ENCODE measurements at regions not wholly inside any gene's neighbourhood (a gene's known extent, or its start where the extent isn't known, plus 50 kb on each side); places are given as distances from the start of the nearest gene placed in this dataset.

- no peaks in the 10 kb centered on the region for H3K4me1 ChIP-seq (ENCODE audit: control insufficient read depth, insufficient read depth, low read length)
- no peak overlapping the region for H3K27ac ChIP-seq (ENCODE audit: extremely low read depth, low read depth, low read length)
- no peak overlapping the region for H3K4me3 ChIP-seq (ENCODE audit: low read depth, low read length)
- TF ChIP-seq PRDM6 (tag by site-specific recombination; IDR thresholded peaks at IDR 0.05), result peak; percentile 83
- TF ChIP-seq ZIC2 (tag by site-specific recombination; IDR thresholded peaks at IDR 0.05), result peak; percentile 53
- TF ChIP-seq TRIM28 (IDR thresholded peaks at IDR 0.05; ENCODE audit: borderline replicate concordance, low read length), result no peak
- TF ChIP-seq ZNF138 (tag by site-specific recombination; IDR thresholded peaks at IDR 0.05; ENCODE audit: borderline replicate concordance), result no peak
- 0 out of 2 replicates have a peak, but pooled peaks have one; percentile 31 for TF ChIP-seq OSR2 (tag by site-specific recombination; IDR thresholded peaks at IDR 0.05)
- ChIA-PET POLR2A (no interaction called here), CTCF (no interaction called here)
- H3K9me3 ChIP-seq (ENCODE audit: control insufficient read depth, insufficient read depth, low read depth, low read length), result no peaks in the 10 kb centered on the region
- H3K36me3 ChIP-seq (ENCODE audit: control insufficient read depth in 2 of 2, insufficient read depth in 1 of 2, low read length in 2 of 2), result no peaks in the 10 kb centered on the region
Measured at GRCh38 chr4:151983854-151984253, 223.0 kb upstream of the GATB start.

GRCh38 chr4:151979819-151980218, 219.0 kb upstream of the GATB start:
- Histone ChIP-seq H3K9me3 (ENCODE audit: control insufficient read depth, insufficient read depth, low read depth, low read length) (no peaks in the 10 kb centered on the region), H3K4me1 (ENCODE audit: control insufficient read depth, insufficient read depth, low read length) (no peaks in the 10 kb centered on the region), H3K36me3 (ENCODE audit: control insufficient read depth in 2 of 2, insufficient read depth in 1 of 2, low read length in 2 of 2) (no peaks in the 10 kb centered on the region), H3K27ac (ENCODE audit: extremely low read depth, low read depth, low read length) (no peak overlapping the region), H3K4me3 (ENCODE audit: low read depth, low read length) (no peak overlapping the region)
- TF ChIP-seq ZBTB6 (tag by site-specific recombination; IDR thresholded peaks at IDR 0.05) (no peak), ZNF792 (tag by site-specific recombination; IDR thresholded peaks at IDR 0.05) (no peak), TCF7L2 (IDR thresholded peaks at IDR 0.05; ENCODE audit: borderline replicate concordance, low read depth, low read length) (no peak)
- CTCF ChIA-PET, result no interaction called here
- POLR2A ChIA-PET, result no interaction called here

- ChIA-PET POLR2A (no interaction called here), CTCF (no interaction called here)
- H3K9me3 ChIP-seq (ENCODE audit: control insufficient read depth, insufficient read depth, low read depth, low read length), result no peaks in the 10 kb centered on the region
- H3K4me1 ChIP-seq (ENCODE audit: control insufficient read depth, insufficient read depth, low read length), result no peaks in the 10 kb centered on the region
- no peak overlapping the region for H3K4me3 ChIP-seq (ENCODE audit: low read depth, low read length)
- H3K27ac ChIP-seq (ENCODE audit: extremely low read depth, low read depth, low read length), result no peak overlapping the region
- TF ChIP-seq ZFHX2 (tag by site-specific recombination; conservative IDR thresholded peaks at IDR 0.05), result 0 out of 2 replicates have a peak, but pooled peaks have one; percentile 12
- TF ChIP-seq ZNF701 (tag by site-specific recombination; IDR thresholded peaks at IDR 0.05), result no peak
- no peaks in the 10 kb centered on the region for H3K36me3 ChIP-seq (ENCODE audit: control insufficient read depth in 2 of 2, insufficient read depth in 1 of 2, low read length in 2 of 2)
Measured at GRCh38 chr4:151968643-151969042, 207.8 kb upstream of the GATB start.

- Histone ChIP-seq H3K27ac (ENCODE audit: extremely low read depth, low read depth, low read length) (no peak overlapping the region), H3K9me3 (ENCODE audit: control insufficient read depth, insufficient read depth, low read depth, low read length) (no peaks in the 10 kb centered on the region), H3K36me3 (ENCODE audit: control insufficient read depth in 2 of 2, insufficient read depth in 1 of 2, low read length in 2 of 2) (no peaks in the 10 kb centered on the region), H3K4me3 (ENCODE audit: low read depth, low read length) (no peak overlapping the region), H3K4me1 (ENCODE audit: control insufficient read depth, insufficient read depth, low read length) (no peaks in the 10 kb centered on the region)
- ChIA-PET POLR2A (no interaction called here), CTCF (interaction anchor here (0.6 kb wide), 1 partner anchor 263 kb away, joined by 4 read pairs; no protein-coding TSS in a partner anchor)
- TF ChIP-seq ZBTB17 (tag by site-specific recombination; IDR thresholded peaks at IDR 0.05), result no peak
- no peak for TF ChIP-seq TRIM28 (IDR thresholded peaks at IDR 0.05; ENCODE audit: borderline replicate concordance, low read length)
- no peak for TF ChIP-seq ZNF558 (tag by site-specific recombination; IDR thresholded peaks at IDR 0.05)
- no peak for TF ChIP-seq ZNF791 (tag by site-specific recombination; IDR thresholded peaks at IDR 0.05)
- TF ChIP-seq SP3 (tag by site-specific recombination; IDR thresholded peaks at IDR 0.05), result no peak
- TF ChIP-seq GLI4 (tag by site-specific recombination; IDR thresholded peaks at IDR 0.05), result no peak
- TF ChIP-seq ZNF2 (tag by site-specific recombination; IDR thresholded peaks at IDR 0.05), result no peak
- TF ChIP-seq ZNF138 (tag by site-specific recombination; IDR thresholded peaks at IDR 0.05; ENCODE audit: borderline replicate concordance), result no peak
- no peak for TF ChIP-seq ZBTB49 (tag by site-specific recombination; IDR thresholded peaks at IDR 0.05; ENCODE audit: low read depth)
- TF ChIP-seq ZNF548 (tag by site-specific recombination; IDR thresholded peaks at IDR 0.05), result no peak
- TF ChIP-seq ZNF777 (tag by site-specific recombination; IDR thresholded peaks at IDR 0.05; ENCODE audit: borderline replicate concordance), result no peak
- no peak for TF ChIP-seq ZNF16 (tag by site-specific recombination; IDR thresholded peaks at IDR 0.05; ENCODE audit: low read depth)
- no peak for TF ChIP-seq ZNF280C (tag by site-specific recombination; IDR thresholded peaks at IDR 0.05)
- TF ChIP-seq ZNF214 (tag by site-specific recombination; IDR thresholded peaks at IDR 0.05; ENCODE audit: borderline replicate concordance), result no peak
- TF ChIP-seq ZNF501 (tag by site-specific recombination; IDR thresholded peaks at IDR 0.05), result no peak
Measured at GRCh38 chr4:151967074-151967473, 206.3 kb upstream of the GATB start.
